Mesendoderm (in vitro differentiated cells): ENCODE measurements at regions not wholly inside any gene's neighbourhood (a gene's known extent, or its start where the extent isn't known, plus 50 kb on each side); places are given as distances from the start of the nearest gene placed in this dataset.

Source experiments
- DNase-seq: peaks from one replicate; pipeline ENCODE4 v3.0.0; 2013
- H2AK5ac ChIP-seq: 2 replicates; pipeline ENCODE4 v1.6.1; 2013; ENCODE audit warnings: low read length, inconsistent platforms
- H2BK120ac ChIP-seq: 2 replicates; pipeline ENCODE4 v1.6.1; 2013; ENCODE audit warnings: low read depth, mild to moderate bottlenecking, low read length, moderate library complexity, mixed read lengths
- H2BK15ac ChIP-seq: replicated peaks from 2 replicates; pipeline ENCODE4 v1.6.1; 2013; ENCODE audit warnings: low read depth, mild to moderate bottlenecking, moderate library complexity
- H2BK5ac ChIP-seq: 2 replicates; pipeline ENCODE4 v1.6.1; 2013; ENCODE audit warnings: low read length, inconsistent platforms
- H3K18ac ChIP-seq: 2 replicates; pipeline ENCODE4 v1.6.1; 2013; ENCODE audit warnings: mild to moderate bottlenecking, low read length, mixed read lengths
- H3K23ac ChIP-seq: one replicate; pipeline ENCODE4 v1.6.1; 2013; ENCODE audit warnings: low read length
- H3K27ac ChIP-seq: 2 replicates; pipeline ENCODE4 v1.5.1; 2013; ENCODE audit warnings: low read depth, mild to moderate bottlenecking, inconsistent platforms, low read length, moderate library complexity
- H3K27me3 ChIP-seq: 2 replicates; pipeline ENCODE4 v1.6.1; 2013; ENCODE audit warnings: low read length, control low read depth, mild to moderate bottlenecking, inconsistent platforms; ENCODE audit not compliant: insufficient read depth, poor library complexity
- H3K36me3 ChIP-seq: 2 replicates; pipeline ENCODE4 v1.6.1; 2013; ENCODE audit warnings: low read length, inconsistent platforms; ENCODE audit not compliant: control insufficient read depth, insufficient read depth
- H3K4ac ChIP-seq: one replicate; pipeline ENCODE4 v1.6.1; 2013; ENCODE audit warnings: low read depth, mild to moderate bottlenecking, low read length, moderate library complexity
- H3K4me1 ChIP-seq: 2 replicates; pipeline ENCODE4 v1.6.1; 2013; ENCODE audit warnings: low read depth, low read length, inconsistent platforms; ENCODE audit not compliant: control insufficient read depth
- H3K4me2 ChIP-seq: 2 replicates; pipeline ENCODE4 v1.6.1; 2013; ENCODE audit warnings: low read length
- H3K4me3 ChIP-seq: 2 replicates; pipeline ENCODE4 v1.5.1; 2013; ENCODE audit warnings: mild to moderate bottlenecking, low read length
- H3K56ac ChIP-seq: one replicate; pipeline ENCODE4 v1.6.1; 2013; ENCODE audit warnings: low read length
- H3K79me1 ChIP-seq: 2 replicates; pipeline ENCODE4 v1.6.1; 2013; ENCODE audit warnings: low read length, inconsistent platforms
- H3K79me2 ChIP-seq: 2 replicates; pipeline ENCODE4 v1.6.1; 2013; ENCODE audit warnings: mild to moderate bottlenecking, low read length; ENCODE audit not compliant: control insufficient read depth, insufficient read depth
- H3K9ac ChIP-seq: 2 replicates; pipeline ENCODE4 v1.6.1; 2013; ENCODE audit warnings: low read length, inconsistent platforms
- H4K5ac ChIP-seq: one replicate; pipeline ENCODE4 v1.6.1; 2013; ENCODE audit warnings: low read length
- H4K8ac ChIP-seq: one replicate; pipeline ENCODE4 v1.6.1; 2013; ENCODE audit warnings: low read depth, mild to moderate bottlenecking, control low read depth, low read length, moderate library complexity
- WGBS: extraction: QIAGEN DNeasy Blood & Tissue Kit; methylation state at CpG from one replicate; pipeline ENCODE4 v1.1.7; 2013; ENCODE audit warnings: low lambda C conversion rate, missing lambda C conversion rate; ENCODE audit not compliant: insufficient coverage; ENCODE audit errors: extremely low coverage; 5-methylcytosine and 5-hydroxymethylcytosine counted together

DNA sequence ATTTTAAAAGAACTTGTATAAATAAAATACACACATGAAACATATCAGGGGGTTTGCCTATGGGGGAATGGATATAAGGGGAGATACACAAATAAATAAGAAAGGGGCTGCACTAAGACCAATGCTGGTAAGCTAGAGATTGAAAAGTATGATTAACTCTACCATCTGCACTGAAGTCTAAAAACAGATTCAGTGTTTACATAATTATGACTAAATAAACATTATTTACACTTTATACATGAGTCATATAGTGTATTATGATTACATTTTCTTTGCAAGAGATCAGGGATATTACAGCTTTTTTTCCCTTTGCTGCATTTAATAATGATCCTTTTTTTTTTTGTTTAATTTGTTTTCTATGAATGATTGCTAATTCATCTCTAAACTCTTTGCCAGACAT lies 367.9 kb downstream of the TMEM38B start:
- no peak overlapping the region for H3K27ac ChIP-seq
- no peak overlapping the region for H3K18ac ChIP-seq
- H3K4me2 ChIP-seq, result no peak overlapping the region
- no peaks in the 10 kb centered on the region for H3K79me2 ChIP-seq
- H3K9ac ChIP-seq, result no peak overlapping the region
- no peak overlapping the region for H2AK5ac ChIP-seq
- H3K23ac ChIP-seq, result no peak overlapping the region
- no peak overlapping the region for H3K56ac ChIP-seq
- no peak for DNase-seq
- no peak overlapping the region for H2BK120ac ChIP-seq
- no peaks in the 10 kb centered on the region for H3K4me1 ChIP-seq
- H3K36me3 ChIP-seq, result no peaks in the 10 kb centered on the region
- H4K5ac ChIP-seq, result no peak overlapping the region
- no peak overlapping the region for H3K4ac ChIP-seq
- no peak overlapping the region for H4K8ac ChIP-seq
- H3K4me3 ChIP-seq, result no peak overlapping the region
- no peaks in the 10 kb centered on the region for H3K27me3 ChIP-seq
- H3K79me1 ChIP-seq, result no peaks in the 10 kb centered on the region
- H2BK5ac ChIP-seq, result no peak overlapping the region
- H2BK15ac ChIP-seq, result no peak overlapping the region

DNA sequence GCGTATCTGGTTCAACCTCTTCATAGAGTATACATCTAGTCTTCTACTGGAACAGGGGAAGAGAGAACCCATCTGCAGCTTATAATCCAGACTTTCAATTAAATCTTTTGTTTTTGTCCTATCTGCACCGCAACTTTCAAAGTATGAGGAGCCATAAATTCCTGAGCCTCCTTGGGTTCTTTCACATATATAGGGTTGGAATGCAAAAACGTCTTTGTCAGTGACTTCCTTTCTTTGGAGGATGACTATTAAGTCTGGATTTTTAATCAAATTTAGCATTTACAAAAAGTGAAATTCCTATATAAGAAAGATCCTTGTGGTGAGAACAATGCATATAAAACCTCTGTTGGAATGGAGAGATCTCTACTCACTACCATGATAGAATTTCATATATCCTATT lies 370.8 kb downstream of the TMEM38B start:
- no peaks in the 10 kb centered on the region for H3K79me2 ChIP-seq

DNA sequence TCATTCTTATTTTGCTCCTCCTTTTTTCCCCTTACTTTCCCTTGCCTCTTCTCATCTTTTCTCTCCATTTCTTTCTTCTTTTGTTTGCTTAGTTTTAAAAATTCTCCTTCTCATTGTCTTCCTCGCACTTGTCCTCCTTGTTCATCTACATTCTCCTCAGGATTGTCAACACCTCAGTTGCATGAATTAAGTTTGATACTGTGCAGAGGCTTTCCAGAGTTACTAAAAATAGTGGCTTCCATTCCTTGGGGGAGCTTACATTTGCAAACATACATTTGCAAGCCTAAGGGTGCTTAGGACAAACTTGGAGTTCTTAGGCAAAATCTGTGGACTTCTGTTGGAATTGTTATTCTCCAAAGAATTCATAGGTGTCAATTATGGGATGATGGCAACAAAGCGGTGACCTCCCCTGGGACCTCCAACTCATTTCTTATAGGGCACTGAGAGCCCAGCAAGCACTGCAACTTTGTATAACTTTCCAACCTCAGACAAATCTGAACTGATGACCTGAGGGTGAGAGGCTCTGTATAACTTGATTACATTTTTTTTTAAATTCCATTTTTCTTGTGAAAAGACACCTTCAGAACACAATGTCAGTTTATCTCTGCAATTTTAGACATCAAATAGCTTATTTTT lies 371.4 kb downstream of the TMEM38B start:
- no peak overlapping the region for H2BK5ac ChIP-seq
- no peak overlapping the region for H3K18ac ChIP-seq
- H3K27ac ChIP-seq, result no peak overlapping the region
- WGBS, result no CpG with 5 or more reads among the region's 2 CpGs
- no peaks in the 10 kb centered on the region for H3K36me3 ChIP-seq
- H3K4me1 ChIP-seq, result no peaks in the 10 kb centered on the region
- no peaks in the 10 kb centered on the region for H3K79me2 ChIP-seq
- DNase-seq, result no peak
- no peak overlapping the region for H3K4me2 ChIP-seq
- H3K4me3 ChIP-seq, result no peak overlapping the region
- H3K56ac ChIP-seq, result no peak overlapping the region
- no peak overlapping the region for H2AK5ac ChIP-seq
- no peak overlapping the region for H3K23ac ChIP-seq
- no peak overlapping the region for H2BK120ac ChIP-seq
- H3K9ac ChIP-seq, result no peak overlapping the region
- H3K4ac ChIP-seq, result no peak overlapping the region
- no peaks in the 10 kb centered on the region for H3K27me3 ChIP-seq
- no peak overlapping the region for H4K5ac ChIP-seq
- H2BK15ac ChIP-seq, result no peak overlapping the region
- H3K79me1 ChIP-seq, result no peaks in the 10 kb centered on the region
- no peak overlapping the region for H4K8ac ChIP-seq

More for the DNA sequence above, 370.8 kb downstream of the TMEM38B start:
- Histone ChIP-seq H2AK5ac (no peak overlapping the region), H2BK5ac (no peak overlapping the region), H3K36me3 (no peaks in the 10 kb centered on the region), H3K27me3 (no peaks in the 10 kb centered on the region), H3K4me2 (no peak overlapping the region), H2BK15ac (no peak overlapping the region), H3K18ac (no peak overlapping the region), H3K4me3 (no peak overlapping the region), H3K9ac (no peak overlapping the region), H3K79me1 (no peaks in the 10 kb centered on the region), H4K5ac (no peak overlapping the region), H3K56ac (no peak overlapping the region), H3K23ac (no peak overlapping the region), H3K4me1 (no peaks in the 10 kb centered on the region), H3K4ac (no peak overlapping the region), H4K8ac (no peak overlapping the region), H3K27ac (no peak overlapping the region), H2BK120ac (no peak overlapping the region)
- DNase-seq, result no peak
- no CpG with 5 or more reads among the region's 3 CpGs for WGBS

DNA sequence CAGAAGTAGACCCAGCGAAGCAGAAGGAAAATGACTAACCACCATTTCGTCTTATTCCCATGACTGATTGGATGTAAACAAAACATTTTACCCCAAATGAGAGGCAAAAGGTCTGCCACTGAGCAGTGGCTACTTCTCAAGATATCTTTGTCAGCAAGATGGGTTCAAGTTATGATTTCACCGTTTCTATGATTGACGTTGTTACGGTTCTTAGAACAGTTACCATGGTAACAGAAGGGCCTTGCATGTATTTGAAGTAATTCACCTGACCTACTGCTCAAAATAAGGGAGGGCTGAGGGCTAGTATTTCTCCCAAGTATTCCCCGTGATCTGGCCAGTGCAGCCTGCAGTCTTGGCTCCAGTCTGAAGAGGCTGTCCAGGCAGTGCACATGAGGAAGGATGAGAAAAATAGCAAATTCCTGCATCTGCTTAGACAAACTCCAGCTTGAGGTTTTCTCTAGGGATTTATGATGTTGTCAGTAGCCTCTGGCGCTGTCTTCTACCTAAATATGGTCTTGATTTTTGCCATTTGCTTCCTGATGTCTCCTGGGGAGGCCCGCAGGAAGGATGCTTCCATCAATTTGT lies 372.7 kb downstream of the TMEM38B start:
- no CpG with 5 or more reads among the region's 8 CpGs for WGBS
- Histone ChIP-seq H3K79me2 (no peaks in the 10 kb centered on the region), H2BK120ac (no peak overlapping the region), H3K36me3 (no peaks in the 10 kb centered on the region), H3K4me3 (no peak overlapping the region), H4K8ac (no peak overlapping the region), H3K27ac (no peak overlapping the region), H3K23ac (no peak overlapping the region), H3K18ac (no peak overlapping the region), H4K5ac (no peak overlapping the region), H3K9ac (no peak overlapping the region), H3K56ac (no peak overlapping the region), H2AK5ac (no peak overlapping the region), H3K79me1 (no peaks in the 10 kb centered on the region), H2BK15ac (no peak overlapping the region), H3K4ac (no peak overlapping the region), H3K4me2 (no peak overlapping the region), H3K27me3 (no peaks in the 10 kb centered on the region), H2BK5ac (no peak overlapping the region), H3K4me1 (no peaks in the 10 kb centered on the region)
- no peak for DNase-seq

DNA sequence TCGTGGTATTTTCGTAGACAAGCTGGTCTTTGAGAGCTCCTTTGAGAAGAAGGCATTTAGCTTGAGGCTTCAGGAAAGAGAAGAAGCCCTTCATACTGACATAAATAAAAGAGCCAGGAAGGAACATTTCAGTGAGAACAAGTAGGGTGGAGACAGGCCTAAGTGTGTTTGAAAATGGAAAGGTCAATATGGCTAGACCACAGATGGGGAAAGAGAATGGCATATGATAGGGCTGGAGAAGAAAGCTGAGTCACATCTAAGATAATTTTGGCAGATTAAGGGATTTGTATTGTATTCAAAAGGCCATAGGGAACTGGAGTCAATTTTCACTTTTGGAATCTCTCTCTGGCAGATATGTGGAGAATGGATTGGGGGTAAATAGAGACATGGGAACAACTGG lies 374.9 kb downstream of the TMEM38B start:
- no peak overlapping the region for H3K4ac ChIP-seq
- no peak overlapping the region for H3K56ac ChIP-seq
- no peaks in the 10 kb centered on the region for H3K4me1 ChIP-seq
- no peak overlapping the region for H2BK15ac ChIP-seq
- WGBS, result no CpG with 5 or more reads among the region's 2 CpGs
- H3K79me1 ChIP-seq, result no peaks in the 10 kb centered on the region
- no peaks in the 10 kb centered on the region for H3K36me3 ChIP-seq
- H3K23ac ChIP-seq, result no peak overlapping the region
- no peaks in the 10 kb centered on the region for H3K79me2 ChIP-seq
- H4K8ac ChIP-seq, result no peak overlapping the region
- no peak overlapping the region for H3K4me3 ChIP-seq
- no peak overlapping the region for H4K5ac ChIP-seq
- H2AK5ac ChIP-seq, result no peak overlapping the region
- no peak overlapping the region for H3K18ac ChIP-seq
- H3K4me2 ChIP-seq, result no peak overlapping the region
- no peak overlapping the region for H3K27ac ChIP-seq
- H3K27me3 ChIP-seq, result no peaks in the 10 kb centered on the region
- H2BK120ac ChIP-seq, result no peak overlapping the region
- H3K9ac ChIP-seq, result no peak overlapping the region
- H2BK5ac ChIP-seq, result no peak overlapping the region
- peak; percentile 45 for DNase-seq

DNA sequence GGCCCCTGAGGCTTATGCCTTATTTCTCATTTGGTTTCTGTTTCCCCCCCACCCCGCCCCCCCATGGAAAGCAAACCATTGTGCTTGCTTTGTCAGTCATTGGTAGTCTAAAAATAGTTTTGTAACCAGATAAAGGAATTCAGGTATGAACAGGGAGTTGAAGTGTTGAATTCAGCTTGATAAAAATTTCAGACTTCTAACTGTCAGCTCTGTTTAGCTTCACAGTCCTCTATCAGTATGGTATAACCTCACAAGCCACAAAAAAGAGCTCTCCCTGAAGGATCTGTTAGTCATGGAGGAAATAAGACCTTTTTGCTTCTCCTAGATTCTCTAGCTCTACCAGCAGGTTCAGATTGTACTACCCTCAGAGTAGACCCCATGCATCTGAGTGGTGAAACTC lies 378.1 kb downstream of the TMEM38B start:
- Histone ChIP-seq H4K8ac (no peak overlapping the region), H3K23ac (no peak overlapping the region), H3K4me1 (no peaks in the 10 kb centered on the region), H3K27ac (no peak overlapping the region), H3K56ac (no peak overlapping the region), H3K4me3 (no peak overlapping the region), H3K79me1 (no peaks in the 10 kb centered on the region), H3K9ac (no peak overlapping the region), H3K79me2 (no peaks in the 10 kb centered on the region), H3K4ac (no peak overlapping the region), H2AK5ac (no peak overlapping the region), H2BK15ac (no peak overlapping the region), H3K18ac (no peak overlapping the region), H2BK5ac (no peak overlapping the region), H3K27me3 (no peaks in the 10 kb centered on the region), H3K4me2 (no peak overlapping the region), H2BK120ac (no peak overlapping the region), H4K5ac (no peak overlapping the region), H3K36me3 (no peaks in the 10 kb centered on the region)
- no peak for DNase-seq
- no CpG with 5 or more reads among the region's 1 CpG for WGBS
